ENCODE measurements at regions not wholly inside any gene's neighbourhood (a gene's known extent, or its start where the extent isn't known, plus 50 kb on each side); places are given as distances from the start of the nearest gene placed in this dataset.

- TF ChIP-seq CTCF (IDR thresholded peaks at IDR 0.05): no peak
- TF ChIP-seq POLR2A (IDR thresholded peaks at IDR 0.05): no peak
- TF ChIP-seq EP300 (IDR thresholded peaks at IDR 0.05): no peak
These were observed 662.7 kb downstream of the DIAPH3 start for GRCh38 chr13:59501004-59501403.
